Stimulated activated CD8-positive, alpha-beta memory T cell treated with anti-CD3 and anti-CD28 coated beads, Interleukin-4, amount 100 ng/mL, for 4 hours (primary cell): ENCODE measurements at regions not wholly inside any gene's neighbourhood (a gene's known extent, or its start where the extent isn't known, plus 50 kb on each side); places are given as distances from the start of the nearest gene placed in this dataset.

Experiments
- DNase-seq, 2 donors: peaks; one replicate each; pipeline ENCODE4 v3.0.0-alpha.2; 2020; ENCODE audit warnings: low read depth in 2 of 2, low spot score in 1 of 2

DNA sequence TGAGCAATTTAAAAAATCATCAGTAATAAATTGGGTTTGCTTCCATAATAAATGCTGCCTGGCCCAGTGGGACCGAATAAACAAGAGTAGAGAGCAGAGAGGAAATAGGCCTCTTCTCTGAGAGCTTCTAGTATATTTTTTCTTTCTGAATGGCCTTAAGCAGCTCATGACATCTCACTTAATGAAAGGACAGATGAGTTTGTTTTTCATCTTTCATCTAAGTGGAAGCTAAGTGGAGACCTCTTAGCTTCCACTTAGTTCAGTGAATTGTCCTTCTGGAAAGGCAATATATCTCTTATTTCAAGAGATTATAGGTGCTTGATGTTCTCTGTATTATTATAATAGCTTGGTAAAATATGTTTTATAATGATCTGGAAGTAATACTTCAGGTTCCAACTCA, 245.9 kb upstream of the ANO3 start:
- no peak for DNase-seq

DNA sequence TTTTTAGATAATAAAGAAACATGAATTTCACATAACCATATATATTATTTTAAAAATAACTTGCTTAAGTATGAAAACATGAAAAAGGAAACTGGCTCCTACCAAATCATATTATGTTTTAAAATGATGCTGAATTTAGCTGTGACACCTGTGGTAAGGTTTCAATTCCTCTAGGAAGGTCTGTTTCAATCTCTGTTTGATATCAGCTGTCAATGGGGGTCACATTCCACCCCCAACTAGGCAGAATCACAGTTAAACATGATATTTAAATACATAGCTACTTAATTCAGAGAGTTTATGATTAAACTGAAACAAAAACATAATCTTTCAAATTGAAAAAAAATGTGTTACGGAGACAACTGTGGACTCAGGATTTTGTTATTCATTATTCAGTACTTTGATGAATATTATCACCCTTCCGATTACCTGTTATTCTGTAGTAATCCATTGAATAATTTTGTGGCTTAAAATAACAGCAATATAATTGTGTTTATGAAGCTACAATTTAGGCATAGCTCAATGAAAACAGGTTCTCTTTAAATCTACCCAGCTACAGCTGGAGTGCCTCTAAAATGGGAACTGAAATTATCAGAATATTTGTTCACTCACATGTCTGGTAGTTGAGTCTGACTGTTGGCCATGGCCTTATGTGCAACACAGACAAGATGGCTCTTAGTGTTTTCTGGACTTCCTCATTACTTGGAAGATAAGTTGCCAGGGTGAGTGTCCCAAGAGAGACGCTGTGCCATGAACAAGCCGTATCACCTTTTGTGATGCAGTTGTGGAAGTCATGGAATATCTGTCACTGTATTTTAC, 244.6 kb upstream of the ANO3 start:
- no peak for DNase-seq

DNA sequence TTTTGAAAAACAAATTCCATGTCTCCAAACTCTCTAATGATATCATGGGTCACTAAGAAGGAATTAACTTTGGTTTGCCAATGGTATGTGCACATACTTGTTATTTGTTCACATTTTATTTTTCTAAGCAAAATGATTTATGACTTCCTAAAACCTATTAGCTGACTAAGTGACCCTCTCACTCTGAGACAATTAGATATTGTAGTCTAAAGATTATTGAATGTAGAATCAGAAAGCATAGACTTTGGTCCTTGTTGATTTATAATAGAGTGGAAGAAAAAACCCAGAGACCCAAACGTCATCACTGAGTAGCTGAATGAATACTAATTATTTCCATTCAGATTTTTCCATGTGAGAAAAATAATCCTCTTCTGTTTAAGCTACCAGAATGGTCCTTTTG, 243.5 kb upstream of the ANO3 start:
- no peak for DNase-seq

DNA sequence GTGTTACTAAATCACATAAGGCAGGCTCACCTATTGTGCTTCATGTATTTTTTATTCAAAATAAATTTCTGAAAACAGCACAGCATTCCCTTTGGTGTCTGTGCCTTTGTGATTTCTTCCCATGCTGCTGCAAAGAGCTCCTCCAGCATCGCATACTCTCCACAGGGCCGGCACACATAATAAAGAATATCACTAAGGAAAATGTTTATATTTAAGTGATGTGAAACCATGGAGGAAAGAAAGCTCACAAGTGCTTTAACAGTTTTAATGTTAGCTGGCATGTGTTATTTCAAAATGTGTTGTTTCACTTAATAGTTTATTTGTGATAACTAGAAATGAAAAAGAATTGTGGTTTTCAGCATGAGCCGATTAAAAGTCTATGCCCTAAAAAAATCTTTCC, 241.3 kb upstream of the ANO3 start:
- no peak for DNase-seq

DNA sequence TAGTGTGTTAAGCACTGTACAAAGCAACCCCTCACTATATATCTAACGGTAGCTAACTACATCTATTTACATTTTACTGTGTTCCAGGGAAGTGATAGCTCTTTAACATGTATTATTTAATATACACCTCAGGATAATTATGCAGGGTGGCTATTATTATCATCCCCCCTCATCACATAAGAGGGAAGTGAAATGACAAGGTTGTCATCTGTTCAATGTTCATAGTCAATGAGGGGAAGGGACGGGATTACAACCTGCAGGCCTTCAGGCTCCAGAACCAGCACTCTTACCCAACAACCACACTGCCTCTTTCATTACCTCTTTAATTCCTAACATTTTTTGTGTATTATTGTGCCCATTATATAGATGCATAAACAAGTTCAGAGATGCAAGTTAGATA, 238.7 kb upstream of the ANO3 start:
- no peak for DNase-seq

DNA sequence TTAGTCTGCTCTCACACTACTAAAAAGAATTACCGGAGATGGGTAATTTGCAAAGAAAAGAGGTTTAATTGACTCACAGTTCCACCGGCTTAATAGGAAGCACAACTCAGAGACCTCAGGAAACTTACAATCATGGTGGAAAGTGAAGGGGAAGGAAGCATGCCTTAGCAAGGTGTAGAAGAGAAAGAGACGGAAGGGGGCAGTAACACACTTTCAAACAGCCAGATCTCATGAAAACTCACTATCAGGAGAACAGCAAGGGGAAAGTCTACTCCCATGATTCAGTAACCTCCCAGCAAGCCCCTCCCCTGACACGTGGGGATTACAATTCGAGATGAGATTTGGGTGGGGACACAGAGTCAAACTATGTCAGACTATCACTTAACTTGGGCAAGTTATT, 236.6 kb upstream of the ANO3 start:
- DNase-seq: no peak

DNA sequence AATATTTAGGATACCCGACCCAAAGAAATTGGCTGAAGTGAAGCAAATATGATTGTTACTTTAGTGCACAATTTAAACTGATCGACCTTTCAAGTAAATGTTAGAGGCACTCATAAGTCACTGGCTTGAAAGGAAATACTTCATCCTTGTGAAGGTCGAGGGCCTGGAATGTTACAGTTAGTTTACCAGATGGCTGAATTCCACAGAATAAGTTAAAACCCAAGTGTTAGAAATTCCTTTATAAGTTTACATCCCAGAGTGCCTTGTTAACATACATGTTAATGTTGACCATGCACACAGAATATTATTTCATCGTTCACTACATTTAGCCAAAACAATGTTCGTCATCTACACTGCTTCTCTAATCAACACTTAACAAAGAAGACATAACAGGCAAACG, 235.5 kb upstream of the ANO3 start:
- no peak for DNase-seq

DNA sequence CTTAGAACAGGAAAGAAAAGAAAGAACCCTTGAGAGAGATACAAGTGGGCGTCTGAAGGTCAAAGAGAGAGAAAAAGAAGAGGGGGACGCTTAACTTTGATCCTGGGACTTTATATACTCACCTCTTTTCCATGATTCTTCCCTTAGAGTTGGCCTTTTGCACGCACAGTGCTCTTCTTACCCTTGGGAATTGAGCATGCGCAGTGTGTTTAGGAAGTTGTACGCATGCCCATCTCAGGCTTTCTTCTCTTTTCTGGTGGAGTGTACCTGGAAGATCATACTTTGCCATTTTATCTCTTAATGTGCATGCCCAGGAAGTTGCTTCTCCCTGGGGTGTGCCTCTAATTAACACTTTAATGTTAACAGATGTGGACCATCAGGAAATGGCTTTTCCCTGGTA, 229.6 kb upstream of the ANO3 start:
- no peak for DNase-seq

DNA sequence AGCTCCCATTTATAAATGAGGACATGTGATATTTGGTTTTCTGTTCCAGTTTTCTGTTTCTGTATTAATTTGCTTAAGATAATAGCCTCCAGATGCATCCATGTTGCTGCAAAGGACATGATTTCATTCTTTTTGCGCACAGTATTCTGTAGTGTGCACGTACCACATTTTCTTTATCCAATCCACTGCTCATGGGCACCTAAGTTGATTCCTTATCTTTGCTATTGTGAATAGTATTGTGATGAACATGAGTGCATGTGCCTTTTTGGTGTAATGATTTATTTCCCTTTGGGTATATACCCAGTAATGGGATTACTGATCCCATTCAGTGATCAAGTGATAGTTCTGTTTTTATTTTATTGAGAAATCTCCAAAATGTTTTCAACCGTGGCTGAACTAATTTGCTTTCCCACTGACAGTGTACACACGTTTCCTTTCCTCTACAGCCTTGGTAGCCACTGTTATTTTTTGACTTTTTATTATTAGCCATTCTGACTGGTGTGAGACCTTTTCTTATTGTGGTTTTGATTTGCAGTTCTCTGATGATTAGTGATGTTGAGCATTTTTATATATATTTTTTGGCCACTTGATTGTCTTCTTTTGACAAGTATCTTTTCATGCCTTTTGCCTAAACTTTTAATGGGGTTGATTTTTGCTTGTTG, 226.0 kb upstream of the ANO3 start:
- no peak for DNase-seq

DNA sequence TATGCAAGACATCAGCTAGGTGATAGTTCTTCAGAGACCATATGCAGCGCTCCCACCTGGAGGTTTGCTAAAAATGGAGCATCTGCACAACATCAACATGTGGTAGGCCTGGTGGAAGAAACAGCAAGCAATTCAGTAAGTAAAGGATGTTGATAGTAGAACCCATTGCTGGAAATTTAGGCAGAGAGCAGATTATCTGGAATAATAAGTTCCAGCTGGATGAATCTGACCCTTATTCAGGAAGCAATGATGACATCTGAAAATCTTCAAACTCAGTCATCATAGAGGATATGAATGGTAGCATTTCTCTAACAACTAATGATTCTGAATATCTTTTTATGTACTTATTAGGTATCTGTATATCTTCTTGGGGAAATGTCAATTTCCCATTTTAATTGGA, 225.2 kb upstream of the ANO3 start:
- DNase-seq: no peak

DNA sequence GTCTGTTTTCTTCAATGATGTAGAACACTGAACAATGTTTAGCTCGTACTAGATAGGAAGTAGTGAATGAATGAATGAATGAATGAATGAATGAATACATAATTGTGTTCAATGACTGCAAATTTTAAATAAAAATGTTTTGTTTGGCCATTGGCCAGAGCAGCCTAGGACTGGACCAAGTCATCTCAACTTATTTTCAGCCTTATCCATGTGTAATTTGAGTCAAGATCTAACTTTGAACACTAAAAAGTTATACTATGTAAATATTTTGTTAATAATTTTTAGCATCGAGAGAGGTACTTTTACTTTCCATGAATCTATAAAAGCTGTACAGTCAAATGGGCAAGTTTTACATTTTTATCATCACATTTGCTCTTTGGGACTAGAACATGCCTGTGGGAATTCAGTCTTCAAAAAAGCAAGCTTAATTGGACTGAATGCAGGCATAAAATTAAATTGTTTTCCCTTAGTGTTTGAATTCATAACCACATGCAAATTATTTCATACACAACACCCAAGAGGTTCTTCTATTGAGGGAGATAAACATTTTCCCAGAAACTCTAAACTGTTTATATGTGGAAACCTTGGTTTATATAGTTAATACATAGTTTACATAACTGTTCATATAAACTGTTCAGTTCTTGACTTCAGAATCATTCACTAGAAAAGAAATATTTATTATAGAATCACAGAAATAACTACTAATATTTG, 222.1 kb upstream of the ANO3 start:
- no peak for DNase-seq

DNA sequence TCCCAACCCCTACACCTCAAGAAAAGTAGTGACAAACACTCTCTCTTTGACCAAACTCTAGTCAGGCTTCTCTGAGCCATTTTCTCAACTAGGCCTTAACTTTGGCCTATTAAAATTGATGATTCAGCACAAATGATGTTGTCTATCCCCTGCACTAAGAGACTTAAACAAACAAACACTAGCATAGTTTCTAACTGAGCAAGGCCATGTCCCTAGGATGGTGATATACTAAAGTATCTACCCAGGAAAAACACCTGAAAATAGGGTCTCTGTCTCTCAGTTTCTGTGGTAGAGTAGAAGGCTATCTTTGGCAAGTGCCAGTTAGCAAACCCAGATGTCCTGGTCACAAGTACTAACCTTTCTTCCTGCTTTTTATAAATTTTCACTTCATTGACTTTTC, 219.7 kb upstream of the ANO3 start:
- DNase-seq: no peak

DNA sequence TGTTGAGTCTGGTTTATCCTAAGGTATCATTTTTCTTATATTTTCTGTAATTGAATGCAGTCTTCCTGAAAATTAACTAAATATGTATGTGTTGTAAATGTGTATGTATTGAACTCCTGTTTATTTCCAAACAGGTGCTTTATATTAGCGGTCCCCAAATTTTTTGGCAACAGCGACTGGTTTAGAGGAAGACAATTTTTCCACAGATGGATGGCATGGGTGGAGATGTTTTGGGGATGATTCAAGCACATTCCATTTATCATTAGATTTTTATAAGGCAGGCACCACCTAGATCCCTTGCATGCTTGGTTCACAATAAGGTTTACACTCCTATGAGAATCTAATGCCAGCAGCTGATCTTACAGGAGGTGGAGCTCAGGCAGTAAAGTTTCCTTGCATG, 210.5 kb upstream of the ANO3 start:
- DNase-seq: no peak

DNA sequence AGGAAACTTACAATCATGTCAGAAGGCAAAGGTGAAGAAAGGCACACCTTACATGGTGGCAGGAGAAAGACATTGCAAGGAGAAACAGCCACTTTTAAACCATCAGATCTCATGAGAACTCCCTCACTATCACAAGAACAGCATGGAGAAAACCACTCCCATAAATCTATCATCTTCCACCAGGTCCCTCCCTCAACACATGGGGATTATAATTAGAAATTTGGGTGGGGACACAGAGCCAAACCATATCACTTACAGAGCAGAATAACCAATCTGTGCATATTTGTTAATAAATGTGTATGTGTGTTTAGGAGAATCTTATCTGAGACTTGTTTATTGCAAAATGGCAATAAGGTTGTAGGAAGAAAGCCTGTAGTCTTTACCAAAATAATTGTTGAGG, 205.2 kb upstream of the ANO3 start:
- no peak for DNase-seq

DNA sequence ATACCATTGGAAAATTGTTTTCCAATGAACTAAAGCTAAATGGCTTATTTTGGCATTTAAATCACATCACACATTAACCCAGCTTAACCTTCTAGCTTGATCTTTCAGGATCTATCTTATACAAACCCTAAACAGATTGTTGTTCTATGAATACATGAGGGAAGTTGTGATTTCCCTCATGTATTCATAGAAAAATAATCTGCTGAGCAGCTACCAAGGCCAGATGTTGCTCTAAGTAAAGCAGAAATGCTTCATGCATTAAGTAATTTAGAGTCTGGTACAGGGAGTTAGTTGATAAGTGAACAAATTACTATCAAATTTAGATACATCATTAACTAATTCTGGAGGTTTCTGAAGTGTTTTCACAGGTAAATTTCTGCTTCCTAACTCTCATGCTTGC, 204.6 kb upstream of the ANO3 start:
- DNase-seq: no peak

DNA sequence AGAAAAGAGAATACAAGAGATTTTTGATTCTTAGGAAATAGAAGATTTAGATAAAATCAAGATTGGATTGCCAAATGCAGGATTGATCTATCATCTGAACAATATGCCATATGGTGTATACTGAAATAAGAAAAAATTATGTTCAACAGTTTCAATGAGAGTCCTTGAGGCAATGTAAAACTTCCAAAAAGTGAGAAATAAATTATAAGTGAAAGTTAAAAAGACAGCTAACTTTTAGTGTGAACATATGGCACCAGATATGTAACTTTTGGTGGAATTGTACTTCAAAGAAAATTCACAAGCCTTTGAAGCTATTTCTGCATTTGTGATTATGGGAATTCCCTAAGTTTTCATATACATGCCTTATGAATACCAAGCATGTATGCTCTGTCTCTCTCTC, 200.5 kb upstream of the ANO3 start:
- no peak for DNase-seq

DNA sequence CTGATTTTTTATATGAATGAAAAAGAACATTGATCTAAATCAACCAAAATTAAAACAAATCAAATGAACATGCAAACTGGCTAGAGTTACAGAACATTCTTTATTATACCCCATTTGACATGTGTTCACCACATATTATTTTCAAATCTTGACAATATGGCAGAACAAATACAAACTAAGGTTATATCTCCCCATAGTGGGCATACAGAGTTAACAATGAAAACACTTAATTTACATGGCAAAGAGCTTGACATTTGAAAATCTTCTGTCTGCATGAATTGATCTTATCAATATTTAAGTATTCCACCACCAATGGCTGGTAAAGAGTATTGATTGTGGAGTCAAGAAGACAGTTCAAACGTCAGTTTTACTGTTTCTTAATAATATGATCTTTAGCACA, 197.9 kb upstream of the ANO3 start:
- no peak for DNase-seq

DNA sequence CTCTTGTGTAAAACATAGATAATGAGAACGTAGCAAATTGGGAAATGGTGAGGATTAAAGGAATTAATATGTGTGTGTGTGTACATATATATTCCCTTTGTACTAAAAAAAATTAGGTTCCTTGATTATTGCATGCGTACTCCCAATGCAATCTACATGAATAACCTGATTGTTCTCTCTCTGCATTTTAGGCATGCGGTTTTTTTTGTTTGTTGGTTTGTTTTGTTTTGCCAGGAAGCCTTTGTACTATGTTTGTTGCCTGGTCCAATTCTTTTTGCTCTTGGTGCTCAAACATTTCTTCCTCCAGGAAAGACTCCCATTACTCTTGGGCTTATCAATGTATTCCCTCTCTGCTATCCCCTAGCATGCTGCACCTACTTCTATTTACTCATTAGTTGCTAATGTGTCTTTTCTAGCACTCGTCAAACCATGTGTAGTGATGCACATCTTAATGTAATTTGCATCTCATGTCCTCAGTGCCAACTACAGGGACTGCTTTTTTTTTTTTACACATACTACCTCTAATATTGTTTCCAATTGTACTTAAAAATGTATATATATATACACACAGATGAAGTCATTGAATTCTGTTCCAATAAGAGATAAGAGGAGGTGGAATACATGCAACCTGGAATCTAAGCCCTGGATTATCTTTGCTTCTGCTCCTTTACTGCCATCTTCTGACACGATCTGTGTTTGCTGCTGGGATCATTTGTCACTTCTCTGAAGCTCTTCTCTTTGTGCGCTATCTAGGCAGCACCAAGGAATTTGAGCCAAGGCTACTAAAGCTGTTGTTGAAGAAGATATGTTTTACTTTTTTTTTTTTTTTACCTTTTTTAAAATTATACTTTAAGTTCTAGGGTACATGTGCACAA, 197.2 kb upstream of the ANO3 start:
- no peak for DNase-seq

DNA sequence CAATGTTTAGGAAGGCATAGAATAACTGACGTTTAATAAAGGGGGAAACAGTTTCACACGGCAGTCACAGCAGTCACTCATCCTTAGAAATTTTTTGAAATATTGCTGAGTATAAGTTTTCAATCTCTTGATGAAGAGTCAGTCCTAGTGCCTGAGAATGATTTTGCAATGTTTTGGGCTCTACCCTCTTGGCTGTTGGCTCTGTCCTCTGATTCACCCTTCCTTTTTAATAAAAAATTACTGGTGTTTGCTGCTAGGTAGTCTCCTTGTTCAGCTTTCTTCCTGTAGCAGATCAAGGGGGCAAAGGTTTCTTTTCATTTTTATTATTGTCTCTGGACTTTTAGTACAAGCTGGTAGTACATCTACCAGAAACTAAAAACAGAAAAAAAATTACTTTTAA, 194.3 kb upstream of the ANO3 start:
- DNase-seq: no peak

DNA sequence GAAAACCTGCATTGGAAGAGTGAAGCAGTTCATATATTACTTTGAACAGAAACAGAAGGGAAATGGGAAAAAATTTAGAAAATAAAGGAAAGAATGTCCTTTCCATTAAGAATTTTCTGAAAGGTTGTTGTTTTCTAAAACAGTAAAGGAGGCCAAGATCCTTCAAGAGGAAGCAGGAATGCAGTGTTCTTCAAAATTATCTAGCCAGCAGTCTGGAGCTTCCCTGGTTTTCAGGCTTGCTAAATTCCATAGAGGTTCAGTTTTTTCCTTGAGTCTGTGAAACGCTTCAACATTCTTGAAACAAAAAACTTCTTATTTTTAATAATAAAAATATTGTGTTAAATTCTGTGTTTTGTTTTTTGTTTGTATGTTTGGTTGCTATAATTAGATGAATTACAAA, 189.0 kb upstream of the ANO3 start:
- DNase-seq: no peak

DNA sequence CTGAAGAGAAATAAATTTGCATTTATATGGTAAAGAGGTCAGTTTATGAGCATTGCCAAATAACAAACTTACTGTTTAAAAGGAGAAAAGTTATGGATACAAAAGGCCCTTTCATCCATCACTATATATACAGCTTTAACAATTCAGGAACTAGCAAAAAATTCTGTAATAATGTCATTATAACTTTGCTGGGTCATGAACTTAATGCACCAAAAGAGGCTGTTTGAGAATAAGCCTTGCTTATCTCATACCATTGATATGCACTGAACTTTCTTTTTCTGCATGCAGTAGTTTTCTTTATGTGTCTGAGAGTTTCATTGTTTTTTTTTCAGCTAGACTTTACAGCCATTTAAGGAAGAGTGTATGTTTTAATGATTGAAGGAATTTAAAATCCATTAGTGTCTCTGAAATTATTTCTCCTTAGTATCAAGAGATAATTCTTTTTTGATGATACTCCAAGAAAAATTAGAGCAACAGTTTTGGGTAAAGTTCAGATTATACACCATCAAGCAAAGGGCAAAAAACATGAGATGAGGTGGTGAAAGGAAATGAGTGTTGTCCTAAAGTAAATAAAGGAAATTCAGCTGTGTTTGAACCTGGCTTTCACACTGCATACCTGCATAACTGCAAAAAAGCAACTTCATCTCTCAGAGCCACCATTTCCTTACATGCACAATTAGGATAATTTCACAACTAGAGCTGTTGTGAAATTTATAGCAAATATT, 188.2 kb upstream of the ANO3 start:
- DNase-seq: no peak
